HCT116 (cell line): ENCODE measurements at regions not wholly inside any gene's neighbourhood (a gene's known extent, or its start where the extent isn't known, plus 50 kb on each side); places are given as distances from the start of the nearest gene placed in this dataset.

Experiments used
- ATAC-seq: fragments of 200-7000 bp; cut with Tn5 transposase; 2 replicates; pipeline ENCODE4 v1.9.1; 2020; ENCODE audit warnings: mild to moderate bottlenecking, moderate library complexity
- BruUV-seq: library from RNA; stranded (reverse); fragments of 400-500 nt; replicated peaks from 2 replicates; lab custom pipeline; 2021; lab: Mats Ljungman, UMichigan
- CTCF ChIA-PET: fragments of 300-600 bp; sonication (Branson Sonifier 250); formaldehyde crosslinking; loops from one replicate; lab custom pipeline; 2021; ENCODE audit warnings: antibody characterized with exemption; lab: Charles Lee
- POLR2A ChIA-PET: fragments of 300-600, 350-600 bp; sonication (Branson Sonifier 250); formaldehyde crosslinking; loops from one replicate; lab custom pipeline; 2021; ENCODE audit warnings: antibody characterized with exemption; lab: Charles Lee
- RAD21 ChIA-PET, 2 experiments: fragments of 300-600 bp; sonication (Branson Sonifier 250); formaldehyde crosslinking; loops; one replicate each; lab custom pipeline; 2023; ENCODE audit warnings: low total read pairs in 2 of 2; ENCODE audit not compliant: uncharacterized antibody in 2 of 2, unreplicated experiment in 2 of 2, low non-redundant PET in 1 of 2; lab: Charles Lee
- DNase-seq: peaks from one replicate; pipeline ENCODE4 v3.0.0-alpha.2; 2010; ENCODE audit warnings: low read depth, low spot score
- H2AFZ ChIP-seq: fragments of 200-600 bp; shearing (Covaris generic), sonication (generic); 2 replicates; pipeline ENCODE4 v1.6.1; 2017; ENCODE audit warnings: low read depth, mixed run types, mixed read lengths, antibody characterized with exemption, low read length; ENCODE audit not compliant: poor library complexity, severe bottlenecking
- H3K27ac ChIP-seq: 2 replicates; pipeline ENCODE4 v1.5.1; 2012; ENCODE audit warnings: low read depth, low read length
- H3K27me3 ChIP-seq: fragments of 200-600 bp; sonication (generic); 2 replicates; pipeline ENCODE4 v1.6.1; 2016; ENCODE audit warnings: mixed run types, low read length, mixed read lengths; ENCODE audit not compliant: insufficient read depth
- H3K36me3 ChIP-seq, 2 experiments: fragments of 200-500 bp in 1 of 2; fragments of 200-600 bp in 1 of 2; sonication (Bioruptor generic) in 1 of 2; sonication (generic) in 1 of 2; 2 replicates each; pipeline versions ENCODE4 v1.5.1 to v1.6.1; 2014 to 2016; ENCODE audit warnings: low read length in 2 of 2, inconsistent platforms in 1 of 2, mixed read lengths in 1 of 2, mixed run types in 1 of 2; ENCODE audit not compliant: insufficient read depth in 2 of 2, control insufficient read depth in 1 of 2
- H3K4me1 ChIP-seq, 2 experiments: fragments of 200-600 bp in 1 of 2; sonication (generic) in 1 of 2; 2 replicates each; pipeline versions ENCODE4 v1.5.1 to v1.6.1; 2012 to 2017; ENCODE audit warnings: low read length in 2 of 2, inconsistent platforms in 1 of 2, mild to moderate bottlenecking in 1 of 2, mixed read lengths in 1 of 2, mixed run types in 1 of 2, moderate library complexity in 1 of 2; ENCODE audit not compliant: insufficient read depth in 2 of 2, control insufficient read depth in 1 of 2
- H3K4me2 ChIP-seq: fragments of 200-600 bp; sonication (generic); 2 replicates; pipeline ENCODE4 v1.6.1; 2017; ENCODE audit warnings: mixed run types, low read length, mixed read lengths
- H3K4me3 ChIP-seq, 2 experiments: fragments of 200-600 bp in 1 of 2; sonication (generic) in 1 of 2; replicated peaks in 1 of 2; 2 replicates each; pipeline ENCODE4 v1.5.1; 2011 to 2016; ENCODE audit warnings: low read length in 2 of 2, control low read depth in 1 of 2, low read depth in 1 of 2, mild to moderate bottlenecking in 1 of 2, mixed read lengths in 1 of 2, mixed run types in 1 of 2
- H3K79me2 ChIP-seq: fragments of 200-600 bp; sonication (generic); 2 replicates; pipeline ENCODE4 v1.6.1; 2017; ENCODE audit warnings: mild to moderate bottlenecking, mixed run types, low read length, moderate library complexity, mixed read lengths; ENCODE audit not compliant: insufficient read depth
- H3K9ac ChIP-seq: fragments of 200-600 bp; sonication (generic); 2 replicates; pipeline ENCODE4 v1.6.1; 2016; ENCODE audit warnings: low read length, mixed read lengths
- H3K9me2 ChIP-seq: fragments of 200-600 bp; sonication (generic), shearing (Covaris generic); 2 replicates; pipeline ENCODE4 v1.6.1; 2017; ENCODE audit warnings: mixed run types, mild to moderate bottlenecking, moderate library complexity; ENCODE audit not compliant: insufficient read depth
- H3K9me3 ChIP-seq, 2 experiments: fragments of 200-500 bp in 1 of 2; fragments of 200-600 bp in 1 of 2; sonication (Bioruptor generic) in 1 of 2; sonication (generic) in 1 of 2; 2 replicates each; pipeline ENCODE4 v1.6.1; 2014 to 2017; ENCODE audit warnings: low read length in 2 of 2, mixed read lengths in 2 of 2, inconsistent platforms in 1 of 2, low read depth in 1 of 2, mild to moderate bottlenecking in 1 of 2, mixed run types in 1 of 2, moderate library complexity in 1 of 2; ENCODE audit not compliant: control insufficient read depth in 1 of 2, insufficient read depth in 1 of 2
- H4K20me1 ChIP-seq: fragments of 200-600 bp; sonication (generic), shearing (Covaris generic); 2 replicates; pipeline ENCODE4 v1.6.1; 2017; ENCODE audit warnings: mixed run types, mild to moderate bottlenecking, moderate library complexity; ENCODE audit not compliant: insufficient read depth
- ATF3 ChIP-seq: IDR thresholded peaks from 2 replicates; pipeline ENCODE4 v1.6.1; 2012
- CTCF ChIP-seq, 3 experiments: fragments of 200-600 bp in 1 of 3; sonication (generic) in 1 of 3; IDR thresholded peaks in 2 of 3; conservative IDR thresholded peaks in 1 of 3; 2 replicates each; pipeline ENCODE4 v1.5.1; 2012 to 2017; ENCODE audit warnings: low read depth in 2 of 3, low read length in 2 of 3, antibody characterized with exemption in 1 of 3, borderline replicate concordance in 1 of 3, control low read depth in 1 of 3, mild to moderate bottlenecking in 1 of 3, mixed read lengths in 1 of 3, mixed run types in 1 of 3, moderate library complexity in 1 of 3; ENCODE audit not compliant: insufficient read depth in 1 of 3
- JUND ChIP-seq: IDR thresholded peaks from 2 replicates; pipeline ENCODE4 v1.6.1; 2012
- MAX ChIP-seq: IDR thresholded peaks from 2 replicates; pipeline ENCODE4 v1.6.1; 2012
- POLR2A ChIP-seq: IDR thresholded peaks from 2 replicates; pipeline ENCODE4 v1.7.0; 2011; ENCODE audit warnings: borderline replicate concordance; ENCODE audit not compliant: insufficient read depth, insufficient read length; ENCODE audit errors: extremely low read depth
- REST ChIP-seq: IDR thresholded peaks from 2 replicates; pipeline ENCODE4 v1.6.1; 2012; ENCODE audit warnings: low read depth
- SIN3A ChIP-seq: IDR thresholded peaks from 2 replicates; pipeline ENCODE4 v1.6.1; 2012; ENCODE audit warnings: low read depth
- SRF ChIP-seq: IDR thresholded peaks from 2 replicates; pipeline ENCODE4 v1.6.1; 2012; ENCODE audit warnings: low read depth
- TCF7L2 ChIP-seq: IDR thresholded peaks from 2 replicates; pipeline ENCODE4 v1.7.0; 2011; ENCODE audit warnings: borderline replicate concordance, inconsistent platforms; ENCODE audit not compliant: insufficient read depth, insufficient read length; ENCODE audit errors: extremely low read depth
- ZFX ChIP-seq: fragments of 450-650 bp; IDR thresholded peaks from 2 replicates; pipeline ENCODE4 v1.6.1; 2017
- ZNF274 ChIP-seq: fragments of 200-500 bp; sonication (Bioruptor generic); IDR thresholded peaks from 2 replicates; pipeline ENCODE4 v1.6.1; 2014; ENCODE audit warnings: mild to moderate bottlenecking, low read depth, low read length, inconsistent platforms
- intact Hi-C: fragments of 100-400 bp; cut with micrococcal nuclease; formaldehyde crosslinking; loops from 2 replicates; pipeline ENCODE4 v1.10.0; 2022

- no TSS peak for BruUV-seq
- no peaks in the 10 kb centered on the region for H3K27me3 ChIP-seq
- ChIA-PET RAD21 (no interaction called here), POLR2A (no interaction called here), CTCF (no interaction called here)
- no peaks in the 10 kb centered on the region for H4K20me1 ChIP-seq
- no peak overlapping the region for H3K4me2 ChIP-seq
- ATAC-seq = no peak
- intact Hi-C loops = no loop called here
- no peak overlapping the region for H3K27ac ChIP-seq
- no peak for TF ChIP-seq SRF
- TF ChIP-seq TCF7L2 = no peak
- TF ChIP-seq REST = no peak
- no peak for TF ChIP-seq ZNF274
- TF ChIP-seq ZFX = no peak
- no peak for TF ChIP-seq CTCF (IDR thresholded peaks at IDR 0.05 in 2 of 3, conservative IDR thresholded peaks at IDR 0.05 in 1 of 3; ENCODE audit: borderline replicate concordance in 1 of 3, insufficient read depth in 1 of 3, low read depth in 2 of 3, low read length in 2 of 3)
- TF ChIP-seq POLR2A = no peak
- no peak for TF ChIP-seq JUND
- no peak for TF ChIP-seq MAX
- TF ChIP-seq SIN3A = no peak
- TF ChIP-seq ATF3 = no peak
- H3K79me2 ChIP-seq = no peaks in the 10 kb centered on the region
- H3K9me2 ChIP-seq = no peaks in the 10 kb centered on the region
- H3K9me3 ChIP-seq = no peaks in the 10 kb centered on the region
- no peak overlapping the region for H3K9ac ChIP-seq
- no peak overlapping the region for H2AFZ ChIP-seq
- no peak for DNase-seq
- no peak overlapping the region for H3K4me3 ChIP-seq
- H3K36me3 ChIP-seq = no peaks in the 10 kb centered on the region
- H3K4me1 ChIP-seq = no peaks in the 10 kb centered on the region
Measured at GRCh38 chr15:95669146-95669922, 661.2 kb upstream of the NR2F2 start.
